GM12878 (cell line): ENCODE measurements at regions not wholly inside any gene's neighbourhood (a gene's known extent, or its start where the extent isn't known, plus 50 kb on each side); places are given as distances from the start of the nearest gene placed in this dataset.
A peak's percentile ranks its signal among the peaks of the same experiment; 100 is the strongest.

Experiments used
- ATAC-seq: fragments of 200-7000 bp; cut with Tn5 transposase; 3 replicates; pipeline ENCODE4 v1.9.1; 2020; ENCODE audit warnings: mild to moderate bottlenecking, moderate library complexity
- BruUV-seq: library from RNA; stranded (reverse); fragments of 400-500 nt; replicated peaks from 2 replicates; lab custom pipeline; 2021; lab: Mats Ljungman, UMichigan
- CTCF ChIA-PET: fragments of 300-600 bp; sonication (Branson Sonifier 250); formaldehyde crosslinking; extraction: SDS; loops from one replicate; lab custom pipeline; 2021; ENCODE audit warnings: inconsistent platforms; lab: Yijun Ruan, JAX
- POLR2A ChIA-PET: fragments of 350-600 bp; formaldehyde crosslinking; extraction: SDS; loops from one replicate; lab custom pipeline; 2021; ENCODE audit warnings: inconsistent platforms; lab: Charles Lee
- RAD21 ChIA-PET: fragments of 300-600 bp; sonication (Branson Sonifier 250); formaldehyde crosslinking; loops from one replicate; lab custom pipeline; 2023; ENCODE audit warnings: antibody characterized with exemption; ENCODE audit not compliant: unreplicated experiment; lab: Charles Lee
- SMC1A ChIA-PET: fragments of 300-600 bp; sonication (Branson Sonifier 250); formaldehyde crosslinking; loops from one replicate; lab custom pipeline; 2023; ENCODE audit not compliant: unreplicated experiment, uncharacterized antibody; lab: Charles Lee
- DNase-seq: peaks from one replicate; pipeline ENCODE4 v3.0.0-alpha.2; 2011; ENCODE audit warnings: low read depth, low spot score
- FAIRE-seq: peaks from 3 replicates; lab custom pipeline; 2011; peaks lifted over from hg19 to GRCh38; lab: Jason Lieb, UNC
- H2AFZ ChIP-seq: 2 replicates; pipeline ENCODE4 v1.6.0; 2011; ENCODE audit warnings: low read depth, low read length, control low read depth; ENCODE audit not compliant: control insufficient read depth
- H3K27ac ChIP-seq: 2 replicates; pipeline ENCODE4 v1.5.1; 2011; ENCODE audit warnings: control low read depth; ENCODE audit not compliant: control insufficient read depth, insufficient read depth
- H3K27me3 ChIP-seq, 2 experiments: replicated peaks in 1 of 2; 2 replicates each; pipeline versions ENCODE4 v1.6.0 to v1.6.1; 2011; ENCODE audit warnings: low read length in 1 of 2; ENCODE audit not compliant: control insufficient read depth in 2 of 2, insufficient read depth in 2 of 2
- H3K36me3 ChIP-seq, 2 experiments: 2 replicates each; pipeline ENCODE4 v1.5.1; 2011; ENCODE audit warnings: low read length in 1 of 2; ENCODE audit not compliant: control insufficient read depth in 2 of 2, insufficient read depth in 2 of 2
- H3K4me1 ChIP-seq: 2 replicates; pipeline ENCODE4 v1.6.1; 2011; ENCODE audit warnings: mild to moderate bottlenecking, low read length, moderate library complexity, mixed read lengths; ENCODE audit not compliant: control insufficient read depth, insufficient read depth
- H3K4me2 ChIP-seq: 2 replicates; pipeline ENCODE4 v1.6.0; 2011; ENCODE audit warnings: control low read depth; ENCODE audit not compliant: control insufficient read depth, insufficient read depth
- H3K4me3 ChIP-seq: fragments of 200-600 bp; sonication (generic); 2 replicates; pipeline ENCODE4 v1.5.1; 2016
- H3K79me2 ChIP-seq: 2 replicates; pipeline ENCODE4 v1.6.0; 2011; ENCODE audit warnings: low read length; ENCODE audit not compliant: control insufficient read depth, insufficient read depth
- H3K9ac ChIP-seq: 2 replicates; pipeline ENCODE4 v1.8.0; 2011; ENCODE audit warnings: low read length, control low read depth, mixed read lengths; ENCODE audit not compliant: control insufficient read depth, insufficient read depth
- H3K9me3 ChIP-seq: replicated peaks from 3 replicates; pipeline ENCODE4 v1.5.1; 2011; ENCODE audit warnings: mild to moderate bottlenecking, low read length; ENCODE audit not compliant: control insufficient read depth, insufficient read depth
- H4K20me1 ChIP-seq: 2 replicates; pipeline ENCODE4 v1.6.0; 2011; ENCODE audit not compliant: control insufficient read depth, insufficient read depth
- ATF2 ChIP-seq: IDR thresholded peaks from 2 replicates; pipeline ENCODE4 v1.6.1; 2012; ENCODE audit warnings: low read length, inconsistent platforms
- BHLHE40 ChIP-seq, 2 experiments: fragments of 450-650 bp in 1 of 2; IDR thresholded peaks; 2 replicates each; pipeline ENCODE4 v1.6.1; 2011 to 2017; ENCODE audit warnings: low read depth in 2 of 2, borderline replicate concordance in 1 of 2, improper control_type of control experiment in 1 of 2, low read length in 1 of 2, mild to moderate bottlenecking in 1 of 2
- CTCF ChIP-seq, 3 experiments: IDR thresholded peaks in 2 of 3; conservative IDR thresholded peaks in 1 of 3; 2 replicates each; pipeline ENCODE4 v1.5.1; 2011; ENCODE audit warnings: low read depth in 3 of 3, low read length in 3 of 3, mild to moderate bottlenecking in 3 of 3, control low read depth in 2 of 3, moderate library complexity in 2 of 3, inconsistent platforms in 1 of 3, mixed read lengths in 1 of 3; ENCODE audit not compliant: control insufficient read depth in 2 of 3, insufficient read depth in 1 of 3; ENCODE audit errors: extremely low read depth in 1 of 3
- EED ChIP-seq: sonication (generic); IDR thresholded peaks from 2 replicates; pipeline ENCODE4 v1.6.1; 2016; ENCODE audit warnings: antibody characterized with exemption, low read depth
- GATAD2B ChIP-seq: fragments of 450-650 bp; conservative IDR thresholded peaks from 2 replicates; pipeline ENCODE4 v1.6.1; 2017; ENCODE audit warnings: low read depth, mild to moderate bottlenecking, moderate library complexity
- RAD21 ChIP-seq: IDR thresholded peaks from 2 replicates; pipeline ENCODE4 v1.6.1; 2011; ENCODE audit warnings: mild to moderate bottlenecking, low read depth, low read length, moderate library complexity; ENCODE audit not compliant: insufficient read depth
- RB1 ChIP-seq: fragments of 450-650 bp; formaldehyde crosslinking; IDR thresholded peaks from 2 replicates; pipeline ENCODE4 v1.6.1; 2017; ENCODE audit warnings: mild to moderate bottlenecking, borderline replicate concordance
- ZNF592 ChIP-seq: fragments of 450-650 bp; IDR thresholded peaks from 2 replicates; pipeline ENCODE4 v1.6.1; 2017; ENCODE audit warnings: mild to moderate bottlenecking, moderate library complexity
- WGBS: methylation state at CpG from one replicate; pipeline ENCODE4 v1.1.6; 2016; ENCODE audit warnings: low lambda C conversion rate; ENCODE audit not compliant: insufficient replicate concordance, insufficient coverage; ENCODE audit errors: missing lambda C conversion rate; 5-methylcytosine and 5-hydroxymethylcytosine counted together
- in situ Hi-C: fragments of 300-500 bp; cut with MboI; formaldehyde crosslinking; loops from 9 replicates; pipeline ENCODE4 v1.14.3; 2018; ENCODE audit warnings: mixed read lengths
- intact Hi-C: fragments of 100-400 bp; cut with micrococcal nuclease; formaldehyde crosslinking; loops from one replicate; pipeline ENCODE4 v1.14.2; 2022; ENCODE audit not compliant: unreplicated experiment

GRCh38 chr6:6723921-6724538, 135.5 kb downstream of the LY86 start (continued):
- TF ChIP-seq ATF2, result no peak
- TF ChIP-seq GATAD2B, result no peak

GRCh38 chr6:6724539-6725467, 136.3 kb downstream of the LY86 start:
- in situ Hi-C loops (loop anchor here (10.0 kb wide), 1 partner anchor 890 kb away; no protein-coding TSS in a partner anchor), intact Hi-C loops (loop anchor here (2.0 to 10.0 kb wide), 3 partner anchors 190 to 892 kb away; no protein-coding TSS in a partner anchor)
- 55% methylated on average over 40 of the region's 40 CpGs for WGBS
- no peaks in the 10 kb centered on the region for H4K20me1 ChIP-seq
- CTCF ChIA-PET, result interaction anchor here (1.0 to 9.4 kb wide), 14 partner anchors 10 to 553 kb away, joined by 3 to 82 read pairs (median 3); no protein-coding TSS in a partner anchor
- ATAC-seq, result peak; percentile 91
- peak overlapping the region; percentile 37; the same call in 1 of the 2 replicates for H3K4me3 ChIP-seq
- H3K27ac ChIP-seq, result no peak overlapping the region
- peak overlapping the region; percentile 54 for H3K9ac ChIP-seq
- DNase-seq, result no peak
- H3K79me2 ChIP-seq, result no peaks in the 10 kb centered on the region
- H3K4me1 ChIP-seq, result peaks cover 11% of the 10 kb centered on the region
- SMC1A ChIA-PET, result interaction anchor here (0.8 to 5.2 kb wide), 7 partner anchors 18 to 519 kb away, joined by 3 to 52 read pairs (median 4); no protein-coding TSS in a partner anchor
- no TSS peak for BruUV-seq
- no peaks in the 10 kb centered on the region for H3K36me3 ChIP-seq
- H2AFZ ChIP-seq, result peak overlapping the region; percentile 84
- no peaks in the 10 kb centered on the region for H3K9me3 ChIP-seq
- POLR2A ChIA-PET, result interaction anchor here (0.8 kb wide), 1 partner anchor 319 kb away, joined by 3 read pairs; no protein-coding TSS in a partner anchor
- no peaks in the 10 kb centered on the region for H3K27me3 ChIP-seq
- RAD21 ChIA-PET, result interaction anchor here (1.3 to 8.5 kb wide), 5 partner anchors 47 to 518 kb away, joined by 4 to 48 read pairs (median 5); no protein-coding TSS in a partner anchor
- peak; percentile 38 for FAIRE-seq
- peak overlapping the region; percentile 83 for H3K4me2 ChIP-seq
- TF ChIP-seq CTCF (IDR thresholded peaks at IDR 0.05 in 2 of 3, conservative IDR thresholded peaks at IDR 0.05 in 1 of 3; ENCODE audit: control insufficient read depth in 2 of 3, extremely low read depth in 1 of 3, insufficient read depth in 1 of 3, low read depth in 3 of 3, low read length in 3 of 3) (peak; percentile 65 to 82 (median 70)), ZNF592 (no peak), RB1 (0 out of 2 replicates have a peak, but pooled peaks have one; percentile 17), BHLHE40 (IDR thresholded peaks at IDR 0.05; ENCODE audit: borderline replicate concordance in 1 of 2, low read depth in 2 of 2, low read length in 1 of 2) (peak; percentile 70 to 83), EED (peak; percentile 20; the same call in 1 of the 2 replicates), RAD21 (peak; percentile 87)
